SH-SY5Y (cell line): ENCODE measurements at regions not wholly inside any gene's neighbourhood (a gene's known extent, or its start where the extent isn't known, plus 50 kb on each side); places are given as distances from the start of the nearest gene placed in this dataset.

Source experiments
- GATA2 ChIP-seq: IDR thresholded peaks from 2 replicates; pipeline ENCODE4 v1.6.1; 2011; ENCODE audit warnings: mild to moderate bottlenecking, low read depth, low read length
- GATA3 ChIP-seq: IDR thresholded peaks from 2 replicates; pipeline ENCODE4 v1.6.1; 2011; ENCODE audit warnings: low read depth, mild to moderate bottlenecking, low read length, moderate library complexity

DNA sequence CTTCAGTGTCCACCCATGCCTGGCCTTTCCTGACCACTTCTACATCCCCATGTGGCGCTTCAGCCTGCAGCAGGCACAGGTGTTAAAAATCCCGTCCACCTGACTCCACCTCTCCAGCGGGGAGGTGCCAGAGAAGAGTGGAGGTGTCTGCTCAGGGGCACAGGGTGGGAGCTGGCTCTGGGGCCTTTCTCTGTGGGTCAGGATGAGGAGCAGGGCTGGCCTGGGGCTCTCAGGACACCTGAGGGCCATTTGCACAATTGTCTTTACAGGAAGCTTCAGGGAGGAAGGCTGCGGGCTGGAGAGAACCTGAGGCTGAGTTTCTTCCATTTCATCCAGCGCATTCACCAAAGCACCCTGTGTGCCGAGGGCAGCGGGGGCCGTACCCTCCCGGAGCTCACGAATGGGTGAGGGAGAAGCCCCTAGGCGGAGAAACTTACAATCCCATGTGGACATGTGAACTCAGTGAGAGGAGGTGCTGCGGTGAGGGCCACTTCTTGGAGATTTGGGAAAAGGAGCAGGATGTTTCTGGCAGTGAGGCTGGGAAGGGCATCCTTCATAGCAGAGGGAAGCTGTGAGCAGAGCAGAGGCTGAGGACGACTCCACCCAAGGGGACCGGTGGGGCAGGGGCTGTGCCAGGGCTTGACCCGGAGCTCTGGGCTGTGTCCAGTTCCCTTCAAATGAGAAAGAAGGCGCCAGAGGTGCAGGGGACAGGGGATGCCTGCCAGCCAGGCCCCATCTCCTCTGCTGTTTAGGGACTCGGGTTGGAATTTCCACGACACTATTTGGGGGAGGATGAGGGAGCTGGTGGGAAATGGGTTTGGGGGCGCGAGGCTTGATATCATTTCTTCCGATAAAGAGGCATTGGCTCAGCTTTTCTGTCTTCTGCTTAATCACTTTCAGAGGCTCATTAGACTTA lies 155.2 kb upstream of the MYCN start:
- TF ChIP-seq GATA2 (no peak), GATA3 (no peak)

DNA sequence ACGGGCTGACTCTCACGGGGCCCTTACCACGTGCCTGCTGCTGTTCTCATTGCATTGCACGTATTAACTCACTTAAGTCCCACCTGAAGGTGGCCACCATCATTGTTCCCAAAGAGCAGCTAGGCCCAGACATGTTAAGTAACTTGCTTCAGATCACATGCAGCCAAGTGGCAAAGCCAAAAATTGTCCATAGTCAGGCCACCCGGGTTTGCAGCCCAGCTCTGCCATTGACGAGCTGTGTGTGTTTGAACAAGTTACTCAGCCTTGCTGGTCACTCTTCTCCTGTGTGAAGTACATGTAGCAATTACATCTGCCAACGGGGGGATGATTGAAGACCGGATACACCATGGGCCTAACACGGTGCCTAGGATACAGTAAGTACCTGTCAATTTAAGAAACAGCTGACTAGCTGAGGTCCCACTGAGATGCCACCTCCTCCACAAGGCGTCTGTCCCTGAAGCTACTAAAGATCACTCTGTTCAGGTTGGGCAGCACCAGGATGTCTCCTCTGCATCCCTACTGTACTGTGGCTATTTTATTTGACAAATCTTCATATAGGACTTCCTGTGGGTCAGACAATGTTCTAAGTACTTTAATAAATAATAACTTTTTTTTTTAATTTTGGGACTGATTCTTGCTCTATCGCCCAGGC lies 154.2 kb upstream of the MYCN start:
- TF ChIP-seq GATA3, result no peak
- no peak for TF ChIP-seq GATA2

DNA sequence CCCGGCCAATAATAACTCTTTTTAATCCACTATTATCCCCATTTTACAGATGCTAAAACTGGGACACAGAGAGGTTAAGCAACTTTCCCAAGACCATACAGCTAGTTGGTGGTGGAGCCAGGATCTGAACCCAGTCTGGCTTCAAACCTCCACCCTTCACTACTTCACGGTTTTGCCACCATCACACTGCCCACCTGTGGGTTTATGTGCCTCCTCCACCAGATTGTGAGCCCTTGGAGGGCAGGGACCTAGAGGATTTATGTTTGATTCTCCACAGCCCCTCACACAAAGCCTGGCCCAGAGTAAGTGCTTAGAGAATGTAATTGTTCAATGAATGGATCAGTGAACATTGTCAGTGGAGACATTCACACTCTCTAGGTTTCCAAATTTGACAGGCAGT lies 153.4 kb upstream of the MYCN start:
- no peak for TF ChIP-seq GATA2

DNA sequence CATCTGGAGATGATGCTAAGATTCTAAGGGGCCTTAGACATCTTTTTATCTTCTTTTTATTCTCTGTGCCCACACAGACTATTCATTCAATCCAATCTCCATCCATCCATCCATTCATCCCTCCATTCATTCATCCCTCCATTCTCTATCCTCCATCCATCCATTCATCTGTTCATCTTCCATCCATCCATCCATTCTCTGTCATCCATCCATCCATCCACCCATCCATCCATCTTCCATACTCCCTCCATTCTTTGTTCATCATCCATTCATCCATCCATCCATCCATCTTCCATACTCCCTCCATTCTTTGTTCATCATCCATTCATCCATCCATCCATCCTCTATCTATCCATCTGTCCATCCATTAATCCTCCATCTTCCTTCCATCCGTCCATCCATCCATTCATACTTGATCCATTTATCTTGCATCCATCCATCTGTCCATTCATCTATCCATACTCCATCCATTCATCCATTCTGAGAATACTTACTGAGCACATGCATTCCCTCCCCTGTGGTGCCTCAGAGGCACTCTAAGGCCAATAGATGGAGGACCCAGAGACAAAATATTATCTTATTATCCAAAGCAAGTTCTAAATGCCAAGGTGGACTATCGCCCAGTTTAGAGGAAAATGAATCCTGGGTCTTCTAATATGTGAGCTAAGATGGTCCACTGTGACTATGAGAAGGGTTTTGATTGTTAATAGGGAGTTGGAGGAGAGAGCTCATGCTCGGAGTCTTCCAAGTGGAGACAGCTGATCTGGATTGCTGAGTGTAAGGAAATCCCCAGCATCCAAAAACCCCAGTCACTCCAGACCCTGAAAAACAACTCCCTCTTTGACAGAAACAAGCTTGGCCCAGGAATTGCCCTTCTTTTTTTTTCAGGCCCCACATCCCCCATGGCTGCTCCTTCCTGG lies 152.6 kb upstream of the MYCN start:
- TF ChIP-seq GATA3 (no peak), GATA2 (no peak)

DNA sequence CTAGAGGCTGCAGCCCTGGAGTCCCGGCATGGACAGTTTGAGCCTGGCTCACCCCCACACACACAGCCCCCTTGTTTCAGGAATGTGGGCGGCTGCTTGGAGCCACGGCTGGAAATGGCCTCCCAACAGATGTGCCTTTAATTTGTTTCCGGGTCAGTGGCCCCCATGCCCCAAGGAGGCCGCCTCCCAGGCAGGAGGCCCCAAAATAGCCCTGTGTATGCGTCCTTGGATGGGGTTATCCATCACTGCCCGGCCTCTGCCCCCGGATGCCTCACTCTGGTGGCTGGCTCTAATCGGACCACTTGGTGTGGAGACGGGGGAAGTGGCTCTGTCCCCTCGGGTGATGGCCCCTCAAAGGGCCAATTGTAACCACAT lies 151.9 kb upstream of the MYCN start:
- TF ChIP-seq GATA2, result no peak
- no peak for TF ChIP-seq GATA3

DNA sequence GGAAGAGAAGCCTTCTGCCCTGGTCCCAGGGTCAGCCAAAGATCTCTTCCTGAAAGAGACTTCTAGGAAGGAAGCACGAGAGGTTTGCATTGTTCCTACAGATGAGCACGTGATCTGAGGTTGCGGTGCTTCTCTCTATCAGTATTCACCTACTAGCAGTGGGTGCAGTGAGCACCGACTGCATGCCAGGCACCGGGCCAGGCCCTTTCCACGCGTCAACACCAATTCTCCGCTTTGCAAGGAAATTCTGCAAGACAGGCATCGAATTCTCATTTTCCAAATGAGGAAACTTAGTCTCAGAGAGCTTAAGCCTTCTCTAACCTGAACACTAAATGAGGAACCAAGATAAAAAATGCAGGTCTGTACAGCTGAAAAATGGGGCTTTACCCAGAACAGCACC lies 151.5 kb upstream of the MYCN start:
- TF ChIP-seq GATA3, result no peak
- no peak for TF ChIP-seq GATA2

DNA sequence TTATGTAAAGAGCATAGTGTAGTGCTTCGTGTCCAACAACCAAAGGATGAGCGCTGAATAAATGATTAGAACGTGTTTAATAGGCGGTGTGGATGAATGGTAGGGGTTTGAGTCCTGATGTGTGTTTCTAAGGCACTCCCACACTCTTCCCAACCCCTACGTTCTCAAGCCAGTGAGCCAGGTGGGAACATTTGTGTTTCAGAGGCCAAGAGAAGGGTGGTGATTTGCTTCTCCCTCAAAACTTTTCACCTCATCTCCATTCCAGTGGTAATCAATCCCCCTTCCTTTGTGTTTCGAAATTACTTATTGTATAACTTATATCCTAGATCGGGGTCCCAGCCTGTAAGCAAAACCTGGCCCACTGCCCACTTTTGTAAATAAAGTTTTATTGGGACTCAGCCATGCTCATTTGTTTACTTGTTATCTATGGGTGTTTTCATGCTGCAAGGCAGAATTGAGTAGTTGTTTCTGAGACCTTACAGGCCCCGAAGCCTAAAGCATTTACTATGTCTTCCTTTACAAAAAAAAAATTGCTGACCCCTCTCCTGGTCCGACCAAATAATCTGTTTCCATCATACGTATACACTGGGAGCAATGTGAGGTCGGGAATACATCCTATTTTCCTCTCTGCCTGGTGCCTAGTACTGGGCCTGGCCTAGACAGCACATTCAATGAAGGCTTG lies 150.8 kb upstream of the MYCN start:
- TF ChIP-seq GATA2 (no peak), GATA3 (no peak)

DNA sequence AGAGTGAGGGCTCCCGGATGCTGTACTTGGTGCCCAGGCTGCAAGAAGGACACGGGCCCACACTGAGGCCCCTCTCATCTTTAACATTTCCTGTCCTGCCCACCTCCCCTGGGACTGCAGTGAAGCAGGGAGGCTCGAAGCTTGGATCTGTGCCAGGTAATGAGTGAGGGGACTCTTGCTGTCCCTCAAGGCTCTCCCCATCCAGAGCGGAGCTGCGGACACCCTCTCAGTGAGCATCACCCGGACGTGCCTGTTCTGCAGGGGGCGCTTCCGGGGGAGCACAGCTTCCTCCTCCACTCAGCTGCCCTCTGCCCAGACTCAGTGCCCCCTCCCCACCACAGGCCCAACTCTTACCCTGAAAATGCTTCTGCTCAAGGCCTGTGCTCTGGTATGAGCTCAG lies 150.0 kb upstream of the MYCN start:
- TF ChIP-seq GATA3 (no peak), GATA2 (no peak)

DNA sequence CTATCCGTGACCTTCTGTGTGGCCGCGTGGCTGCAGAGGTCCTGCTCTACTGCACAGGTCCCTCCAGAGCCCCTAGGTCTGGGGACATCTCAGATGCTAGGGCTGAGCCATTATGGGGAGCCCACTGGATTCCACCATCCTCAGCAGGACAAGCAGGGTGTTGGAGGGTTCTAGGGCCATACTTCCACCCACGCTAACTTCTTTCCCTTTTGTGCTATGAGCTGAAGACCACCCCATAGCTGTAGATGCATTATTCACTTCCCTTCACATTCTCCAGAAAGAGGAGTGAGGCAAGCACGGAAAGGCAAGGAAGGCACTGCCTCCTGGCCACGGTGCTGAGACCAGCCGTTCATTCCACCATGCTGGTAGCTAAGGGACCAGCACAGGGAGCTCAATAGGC lies 149.5 kb upstream of the MYCN start:
- TF ChIP-seq GATA2, result no peak
- TF ChIP-seq GATA3, result no peak

DNA sequence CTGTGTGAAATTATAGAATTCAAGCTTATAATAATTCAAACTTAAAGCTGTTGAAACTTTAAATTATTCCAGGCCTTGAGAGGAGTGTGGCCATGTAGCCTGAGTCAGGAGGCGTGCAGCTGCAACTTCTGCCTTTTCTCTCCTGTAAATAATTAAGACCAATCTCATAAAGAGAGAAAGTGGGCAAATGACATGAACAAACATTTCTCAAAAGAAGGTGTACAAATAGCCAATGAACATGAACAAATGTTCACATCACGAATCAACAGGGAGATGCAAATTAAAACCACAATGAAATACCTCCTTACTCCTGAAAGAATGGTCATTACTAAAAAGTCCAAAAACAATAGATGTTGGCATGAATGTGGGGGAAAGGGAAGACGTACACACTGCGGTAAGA lies 149.1 kb upstream of the MYCN start:
- TF ChIP-seq GATA3, result no peak
- no peak for TF ChIP-seq GATA2

DNA sequence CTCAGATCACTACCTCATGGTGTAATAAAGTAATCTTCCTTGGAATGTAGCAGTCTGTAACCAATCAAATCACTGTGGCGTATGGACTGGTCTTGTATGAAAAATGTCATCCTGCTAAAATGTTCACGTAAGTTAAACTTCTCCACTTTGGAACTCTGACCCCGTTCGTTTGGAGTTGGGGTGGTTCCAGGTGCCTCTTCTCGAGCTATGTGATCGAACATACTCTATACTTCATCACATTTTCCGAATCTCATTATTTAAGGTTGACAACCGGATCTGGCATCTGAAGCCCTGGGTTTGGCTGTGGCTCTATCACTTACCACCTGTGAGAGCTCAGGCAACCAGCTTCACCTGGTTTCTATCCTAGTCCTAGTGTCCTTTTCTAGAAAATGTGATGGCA lies 148.0 kb upstream of the MYCN start:
- no peak for TF ChIP-seq GATA2
- TF ChIP-seq GATA3, result no peak

DNA sequence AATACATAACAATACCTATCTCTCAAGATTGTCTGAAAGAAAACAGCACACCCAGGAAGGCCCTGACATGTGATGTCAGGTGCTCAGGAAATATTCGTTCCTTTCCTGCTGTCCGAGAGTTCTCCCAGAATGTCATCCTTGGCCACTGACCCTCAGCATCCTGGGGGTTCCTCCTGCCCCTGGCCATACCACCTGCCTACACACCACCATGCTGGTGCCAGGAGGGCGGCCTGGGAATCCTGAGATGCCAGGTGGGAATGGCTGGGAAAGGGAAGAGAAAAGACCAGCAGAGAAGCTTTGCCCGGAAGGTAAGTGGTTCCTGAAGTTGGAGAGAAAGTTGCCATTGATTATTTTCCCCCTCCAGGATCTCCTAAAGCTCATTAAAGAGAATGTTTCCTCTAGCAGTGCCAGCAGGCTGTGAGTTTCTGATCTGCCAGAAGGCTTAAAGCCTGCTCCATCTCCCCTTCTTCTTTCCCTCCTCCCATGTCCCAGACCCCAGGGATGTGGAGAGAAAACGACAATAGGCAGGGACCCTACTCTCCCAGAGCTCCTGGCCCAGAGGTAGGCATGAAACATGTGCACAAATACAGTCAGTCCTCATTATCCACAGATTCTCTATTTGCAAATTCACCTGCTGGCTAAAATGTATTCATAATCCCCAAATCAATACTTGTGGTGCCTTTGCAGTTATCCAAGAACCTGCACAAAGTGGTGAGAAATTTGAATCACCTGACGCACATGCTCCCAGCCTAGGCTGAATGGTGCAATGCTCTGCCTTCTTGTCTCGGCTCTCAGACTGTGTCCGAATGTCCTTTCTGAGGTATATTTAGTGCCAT lies 147.1 kb upstream of the MYCN start:
- TF ChIP-seq GATA3 (no peak), GATA2 (no peak)

DNA sequence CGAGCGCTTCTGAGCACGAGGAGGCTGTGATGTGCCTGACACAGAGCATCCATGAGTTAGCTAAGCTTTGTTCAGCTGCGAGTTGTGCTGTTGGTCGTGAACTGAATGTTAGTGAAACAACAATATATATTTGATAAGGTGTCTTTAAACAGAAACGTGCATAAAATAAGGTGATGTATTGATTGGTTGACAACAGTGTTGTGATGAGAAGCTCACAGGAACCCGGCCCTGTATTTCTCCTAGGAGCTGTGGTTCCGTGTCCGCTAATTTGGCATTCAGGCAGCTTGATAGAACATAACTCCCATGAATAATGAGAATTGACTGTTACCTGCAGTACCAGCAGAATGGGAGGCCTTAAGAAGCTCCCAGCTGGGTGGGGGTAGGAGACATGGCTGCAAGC lies 146.4 kb upstream of the MYCN start:
- TF ChIP-seq GATA2 (no peak), GATA3 (no peak)
